DND-41 (cell line): ENCODE measurements at regions not wholly inside any gene's neighbourhood (a gene's known extent, or its start where the extent isn't known, plus 50 kb on each side); places are given as distances from the start of the nearest gene placed in this dataset.

Experiments
- ATAC-seq: fragments of 200-7000 bp; cut with Tn5 transposase; 3 replicates; pipeline ENCODE4 v1.9.1; 2021; ENCODE audit warnings: low read depth; ENCODE audit not compliant: insufficient read depth
- DNase-seq: peaks from one replicate; pipeline ENCODE4 v3.0.0-alpha.2; 2020
- H2AFZ ChIP-seq: 2 replicates; pipeline ENCODE4 v1.6.0; 2012; ENCODE audit warnings: low read depth, low read length
- H3K27ac ChIP-seq: 2 replicates; pipeline ENCODE4 v1.5.1; 2012; ENCODE audit warnings: low read length, inconsistent platforms
- H3K27me3 ChIP-seq: fragments of 200-600 bp; sonication (generic); 2 replicates; pipeline ENCODE4 v1.6.0; 2012; ENCODE audit warnings: low read length, mild to moderate bottlenecking, inconsistent platforms; ENCODE audit not compliant: insufficient read depth, poor library complexity
- H3K36me3 ChIP-seq: 2 replicates; pipeline ENCODE4 v1.5.1; 2012; ENCODE audit warnings: low read length, inconsistent platforms; ENCODE audit not compliant: insufficient read depth
- H3K4me1 ChIP-seq: 2 replicates; pipeline ENCODE4 v1.5.1; 2012; ENCODE audit warnings: mild to moderate bottlenecking, low read length; ENCODE audit not compliant: insufficient read depth
- H3K4me2 ChIP-seq: 2 replicates; pipeline ENCODE4 v1.6.0; 2012; ENCODE audit warnings: mild to moderate bottlenecking, moderate library complexity, low read length, inconsistent platforms; ENCODE audit not compliant: insufficient read depth
- H3K4me3 ChIP-seq, 2 experiments: fragments of 200-600 bp in 1 of 2; shearing (Covaris generic) in 1 of 2; 2 replicates each; pipeline ENCODE4 v1.5.1; 2012 to 2016; ENCODE audit warnings: inconsistent platforms in 2 of 2, low read length in 2 of 2, mild to moderate bottlenecking in 2 of 2, low read depth in 1 of 2, moderate library complexity in 1 of 2
- H3K79me2 ChIP-seq: 2 replicates; pipeline ENCODE4 v1.6.0; 2012; ENCODE audit warnings: low read length, inconsistent platforms; ENCODE audit not compliant: insufficient read depth
- H3K9ac ChIP-seq: 2 replicates; pipeline ENCODE4 v1.6.0; 2012; ENCODE audit warnings: low read depth, mild to moderate bottlenecking, inconsistent platforms, low read length, moderate library complexity
- H3K9me3 ChIP-seq: 2 replicates; pipeline ENCODE4 v1.5.1; 2012; ENCODE audit warnings: low read length, moderate library complexity, mild to moderate bottlenecking, inconsistent platforms; ENCODE audit not compliant: insufficient read depth, severe bottlenecking
- H4K20me1 ChIP-seq: 2 replicates; pipeline ENCODE4 v1.6.0; 2012; ENCODE audit warnings: low read length; ENCODE audit not compliant: insufficient read depth
- EZH2 ChIP-seq: IDR thresholded peaks from 3 replicates; pipeline ENCODE4 v1.6.1; 2012; ENCODE audit warnings: borderline replicate concordance, low read depth, mild to moderate bottlenecking, moderate library complexity, low read length, inconsistent platforms; ENCODE audit not compliant: severe bottlenecking
- TF ChIP-seq, protein P1 (sequence below): IDR thresholded peaks from 2 replicates; pipeline ENCODE4 v1.5.1; 2012; ENCODE audit warnings: borderline replicate concordance, low read length, moderate library complexity, mild to moderate bottlenecking; ENCODE audit not compliant: poor library complexity, severe bottlenecking; ENCODE audit errors: extremely low read depth

DNA sequence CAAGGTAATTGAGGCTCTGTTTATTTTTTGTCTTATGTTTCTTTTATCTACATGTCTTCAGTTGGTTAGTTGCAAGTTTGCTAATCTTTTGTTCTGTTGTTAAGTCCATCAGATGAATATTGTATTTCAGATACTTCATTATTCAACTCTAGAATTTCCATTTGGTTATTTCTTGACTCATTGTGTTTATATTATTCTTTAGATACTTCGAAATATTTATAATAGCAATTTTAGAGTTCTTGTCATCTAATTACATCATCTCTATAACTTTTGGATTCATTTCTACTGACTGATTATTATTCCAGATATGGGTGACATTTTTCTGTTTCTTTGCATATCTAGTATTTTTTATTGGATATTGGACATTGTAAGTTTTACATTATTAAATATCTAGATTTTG is 405.6 kb downstream of the PLPP3 start:
- Histone ChIP-seq H3K27me3 (no peaks in the 10 kb centered on the region), H3K36me3 (no peaks in the 10 kb centered on the region), H3K4me1 (no peaks in the 10 kb centered on the region), H4K20me1 (no peaks in the 10 kb centered on the region), H3K9ac (no peak overlapping the region), H3K79me2 (no peaks in the 10 kb centered on the region), H2AFZ (no peak overlapping the region), H3K27ac (no peak overlapping the region), H3K4me2 (no peak overlapping the region), H3K4me3 (no peak overlapping the region), H3K9me3 (no peaks in the 10 kb centered on the region)
- TF ChIP-seq, protein P1, sequence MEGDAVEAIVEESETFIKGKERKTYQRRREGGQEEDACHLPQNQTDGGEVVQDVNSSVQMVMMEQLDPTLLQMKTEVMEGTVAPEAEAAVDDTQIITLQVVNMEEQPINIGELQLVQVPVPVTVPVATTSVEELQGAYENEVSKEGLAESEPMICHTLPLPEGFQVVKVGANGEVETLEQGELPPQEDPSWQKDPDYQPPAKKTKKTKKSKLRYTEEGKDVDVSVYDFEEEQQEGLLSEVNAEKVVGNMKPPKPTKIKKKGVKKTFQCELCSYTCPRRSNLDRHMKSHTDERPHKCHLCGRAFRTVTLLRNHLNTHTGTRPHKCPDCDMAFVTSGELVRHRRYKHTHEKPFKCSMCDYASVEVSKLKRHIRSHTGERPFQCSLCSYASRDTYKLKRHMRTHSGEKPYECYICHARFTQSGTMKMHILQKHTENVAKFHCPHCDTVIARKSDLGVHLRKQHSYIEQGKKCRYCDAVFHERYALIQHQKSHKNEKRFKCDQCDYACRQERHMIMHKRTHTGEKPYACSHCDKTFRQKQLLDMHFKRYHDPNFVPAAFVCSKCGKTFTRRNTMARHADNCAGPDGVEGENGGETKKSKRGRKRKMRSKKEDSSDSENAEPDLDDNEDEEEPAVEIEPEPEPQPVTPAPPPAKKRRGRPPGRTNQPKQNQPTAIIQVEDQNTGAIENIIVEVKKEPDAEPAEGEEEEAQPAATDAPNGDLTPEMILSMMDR = no peak
- no peak for TF ChIP-seq EZH2
- ATAC-seq = no peak
- no peak for DNase-seq

DNA sequence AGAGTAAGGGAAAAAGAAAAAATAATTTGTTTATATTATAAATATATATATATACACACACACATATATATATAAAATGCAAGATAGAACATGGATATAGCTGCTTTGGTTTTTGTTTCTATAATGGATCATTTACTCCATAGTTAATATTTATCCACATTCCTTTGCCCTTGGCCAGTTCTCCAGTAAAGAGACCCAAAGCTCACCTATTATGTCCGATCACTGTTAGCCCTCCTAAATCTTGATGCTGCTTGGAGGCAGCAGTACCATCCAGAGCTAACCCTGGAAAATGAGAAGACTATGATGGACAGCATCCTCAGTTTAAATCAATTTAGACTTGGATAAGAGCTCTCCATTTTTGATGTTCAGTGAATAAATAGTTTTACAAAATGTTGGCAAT is 407.7 kb downstream of the PLPP3 start:
- Histone ChIP-seq H4K20me1 (no peaks in the 10 kb centered on the region), H3K27ac (no peak overlapping the region), H3K9ac (no peak overlapping the region), H3K4me1 (no peaks in the 10 kb centered on the region), H3K9me3 (no peaks in the 10 kb centered on the region), H3K27me3 (no peaks in the 10 kb centered on the region), H2AFZ (no peak overlapping the region), H3K4me2 (no peak overlapping the region), H3K36me3 (no peaks in the 10 kb centered on the region), H3K79me2 (no peaks in the 10 kb centered on the region), H3K4me3 (no peak overlapping the region)
- no peak for TF ChIP-seq EZH2
- TF ChIP-seq, protein P1 = no peak
- DNase-seq (no peak), ATAC-seq (no peak)

DNA sequence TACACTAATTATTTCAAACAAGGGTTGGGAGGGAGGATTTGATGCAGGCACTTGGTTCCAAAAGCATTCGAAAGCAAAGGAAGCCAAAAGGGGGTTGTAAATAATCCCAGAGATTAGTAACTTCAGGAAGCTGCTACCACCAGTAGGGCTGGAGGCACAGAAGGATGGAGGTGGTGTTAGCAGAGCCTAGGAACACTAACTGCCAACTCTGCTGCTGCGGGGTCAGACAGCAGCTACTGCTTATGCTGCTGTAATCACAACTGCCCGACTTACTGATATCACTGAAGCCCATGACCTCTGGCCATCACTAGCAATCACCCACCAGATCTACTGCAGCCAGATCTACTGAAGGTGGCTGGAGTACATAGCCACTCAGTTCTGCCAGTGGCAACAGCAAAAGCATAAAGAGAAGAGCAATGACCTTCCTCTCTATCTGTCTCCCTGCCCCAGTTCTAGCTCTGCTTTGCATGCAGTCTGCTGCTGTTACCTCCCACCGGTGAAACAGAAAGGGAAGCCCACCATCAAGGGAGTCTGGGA is 408.5 kb downstream of the PLPP3 start:
- Histone ChIP-seq H3K4me2 (no peak overlapping the region), H3K9me3 (no peaks in the 10 kb centered on the region), H4K20me1 (no peaks in the 10 kb centered on the region), H3K4me1 (peaks cover 4% of the 10 kb centered on the region), H3K27me3 (no peaks in the 10 kb centered on the region), H2AFZ (peak overlapping the region; percentile 49), H3K27ac (no peak overlapping the region), H3K36me3 (no peaks in the 10 kb centered on the region), H3K79me2 (no peaks in the 10 kb centered on the region), H3K9ac (no peak overlapping the region), H3K4me3 (no peak overlapping the region)
- no peak for TF ChIP-seq EZH2
- TF ChIP-seq, protein P1 = no peak
- ATAC-seq = no peak
- DNase-seq = no peak

DNA sequence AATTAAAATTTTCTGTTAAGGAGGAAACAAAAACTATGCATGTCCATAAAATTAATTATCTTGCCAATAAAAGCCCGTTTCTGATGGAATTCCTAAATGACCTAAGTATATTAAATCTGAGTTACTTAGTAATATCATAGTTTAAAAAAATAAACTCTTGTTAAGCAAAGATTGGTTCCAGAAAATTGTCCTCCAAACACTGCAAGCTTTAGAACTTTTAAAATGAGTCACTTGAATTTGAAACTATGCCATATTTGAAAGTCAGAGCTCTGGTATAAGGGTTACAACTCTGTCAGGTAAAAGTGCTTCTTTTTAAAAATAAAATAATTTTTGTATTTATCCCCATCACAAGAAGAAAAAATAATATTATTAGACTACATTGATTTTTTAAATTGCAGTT is 409.5 kb downstream of the PLPP3 start:
- no peaks in the 10 kb centered on the region for H3K36me3 ChIP-seq
- no peaks in the 10 kb centered on the region for H3K79me2 ChIP-seq
- no peak overlapping the region for H3K4me2 ChIP-seq
- H3K9me3 ChIP-seq = no peaks in the 10 kb centered on the region
- H2AFZ ChIP-seq = no peak overlapping the region
- H3K9ac ChIP-seq = no peak overlapping the region
- no peak overlapping the region for H3K4me3 ChIP-seq
- no peaks in the 10 kb centered on the region for H3K27me3 ChIP-seq
- ATAC-seq (no peak), DNase-seq (no peak)
- H3K4me1 ChIP-seq = peaks cover 6% of the 10 kb centered on the region
- no peak overlapping the region for H3K27ac ChIP-seq
- no peaks in the 10 kb centered on the region for H4K20me1 ChIP-seq
- TF ChIP-seq, protein P1 = no peak
- TF ChIP-seq EZH2 = no peak
